ENCODE measurements at regions not wholly inside any gene's neighbourhood (a gene's known extent, or its start where the extent isn't known, plus 50 kb on each side); places are given as distances from the start of the nearest gene placed in this dataset.

DNA sequence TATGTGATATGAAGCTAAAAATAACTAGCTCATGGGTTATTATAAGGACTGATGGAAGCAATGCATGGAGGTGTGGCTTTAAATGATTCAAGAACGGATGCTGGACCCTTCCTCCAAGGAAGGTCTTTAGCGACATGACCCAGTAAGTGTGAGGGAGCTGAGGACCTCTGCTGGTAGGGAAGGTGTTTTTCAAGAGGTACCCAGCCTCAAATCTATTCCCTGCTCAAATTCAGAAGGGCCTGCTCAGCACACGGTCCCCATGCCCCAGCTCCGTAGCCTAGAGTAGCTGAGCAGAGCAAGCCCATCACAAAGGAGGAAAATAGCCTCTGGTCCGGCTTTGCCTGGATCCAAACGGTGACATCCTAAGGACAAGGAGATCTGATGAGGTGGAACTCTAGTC lies 266.2 kb upstream of the IGF1R start:
- in situ Hi-C loops (cut with MboI; ENCODE audit: low sequenced_read_pairs) = no loop called here

GRCh38 chr15:98383571-98383970 lies 264.8 kb upstream of the IGF1R start:
- in situ Hi-C loops (cut with MboI; ENCODE audit: low sequenced_read_pairs) = no loop called here

- in situ Hi-C loops (cut with MboI; ENCODE audit: low sequenced_read_pairs) = no loop called here
These were observed 263.9 kb upstream of the IGF1R start for GRCh38 chr15:98384328-98385029.

- in situ Hi-C loops (cut with MboI; ENCODE audit: low sequenced_read_pairs) = no loop called here
These were observed 262.5 kb upstream of the IGF1R start for GRCh38 chr15:98385752-98386381.

DNA sequence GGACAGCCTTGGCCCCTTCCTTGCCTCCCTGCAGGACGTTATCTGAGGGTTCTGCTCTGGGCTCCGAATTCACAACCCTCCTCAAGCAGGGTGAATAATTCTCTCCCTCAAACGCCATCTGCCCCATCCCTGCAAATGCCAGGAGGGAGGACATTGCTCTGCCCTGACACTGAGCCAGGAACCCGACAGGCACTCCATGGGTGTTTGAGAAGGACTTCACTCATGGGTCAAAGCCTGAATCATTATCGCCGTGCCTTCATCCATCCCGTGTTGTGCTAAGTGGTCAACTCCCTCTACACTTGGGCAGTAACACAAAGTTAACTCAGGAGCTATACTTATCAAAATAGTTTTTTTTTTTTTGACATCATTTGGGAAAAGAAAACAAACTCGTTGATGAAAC lies 261.8 kb upstream of the IGF1R start:
- in situ Hi-C loops (cut with MboI; ENCODE audit: low sequenced_read_pairs) = no loop called here

GRCh38 chr15:98387866-98388265 lies 260.5 kb upstream of the IGF1R start:
- in situ Hi-C loops (cut with MboI; ENCODE audit: low sequenced_read_pairs) = no loop called here

GRCh38 chr15:98390946-98391530 lies 257.3 kb upstream of the IGF1R start:
- in situ Hi-C loops (cut with MboI; ENCODE audit: low sequenced_read_pairs) = no loop called here

GRCh38 chr15:98391568-98391967 lies 256.8 kb upstream of the IGF1R start:
- in situ Hi-C loops (cut with MboI; ENCODE audit: low sequenced_read_pairs) = no loop called here

DNA sequence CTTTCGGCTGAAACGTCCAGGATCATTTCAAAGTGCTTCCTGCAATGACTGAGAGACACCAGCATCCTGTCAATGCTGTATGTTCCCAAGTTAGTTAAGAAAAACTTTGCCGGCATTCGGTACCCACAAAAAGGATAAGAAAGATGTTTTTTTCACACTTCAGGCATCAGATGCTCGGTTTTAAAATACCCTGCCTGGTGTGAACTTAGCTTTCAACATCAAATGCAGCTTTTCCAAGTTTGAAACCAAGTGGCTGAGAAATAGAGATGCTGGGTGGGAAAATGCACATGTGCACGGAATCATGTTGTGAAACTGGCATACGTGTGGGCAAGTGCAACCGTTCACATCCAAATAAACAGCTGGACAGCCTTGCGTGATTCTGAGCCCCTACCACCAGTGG lies 254.9 kb upstream of the IGF1R start:
- in situ Hi-C loops (cut with MboI; ENCODE audit: low sequenced_read_pairs) = no loop called here

GRCh38 chr15:98394546-98394945 lies 253.8 kb upstream of the IGF1R start:
- in situ Hi-C loops (cut with MboI; ENCODE audit: low sequenced_read_pairs) = no loop called here

DNA sequence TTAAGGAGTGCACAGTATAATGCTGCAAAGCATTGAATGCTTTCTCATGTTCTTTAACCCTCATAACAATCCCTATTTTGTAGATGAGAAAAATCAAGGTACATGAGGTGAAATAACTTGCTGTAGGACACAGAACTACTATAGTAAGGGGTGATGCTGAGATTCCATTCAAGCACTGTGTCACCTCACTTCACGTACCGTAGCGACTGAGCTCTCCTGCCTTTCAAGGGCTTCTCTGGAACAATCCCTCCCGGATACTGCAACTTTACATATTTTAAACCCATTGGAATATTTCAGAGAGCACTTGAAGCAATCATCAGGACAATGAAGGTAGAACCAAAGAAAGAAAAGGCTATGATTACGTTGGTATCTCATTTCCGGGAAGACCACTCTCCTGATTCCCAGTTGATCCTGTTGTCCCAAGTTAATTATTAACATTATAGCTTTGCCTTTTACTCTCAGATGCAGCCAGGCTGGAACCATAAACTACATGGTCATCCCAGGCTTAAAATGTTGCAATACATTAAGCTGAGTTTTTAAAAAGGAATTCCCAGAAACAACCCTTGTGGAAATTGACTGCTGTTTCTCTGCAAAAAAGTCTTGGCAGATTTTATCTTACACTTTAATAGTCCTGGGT lies 252.2 kb upstream of the IGF1R start:
- in situ Hi-C loops (cut with MboI; ENCODE audit: low sequenced_read_pairs) = no loop called here

GRCh38 chr15:98397419-98397818 lies 250.9 kb upstream of the IGF1R start:
- in situ Hi-C loops (cut with MboI; ENCODE audit: low sequenced_read_pairs) = no loop called here

DNA sequence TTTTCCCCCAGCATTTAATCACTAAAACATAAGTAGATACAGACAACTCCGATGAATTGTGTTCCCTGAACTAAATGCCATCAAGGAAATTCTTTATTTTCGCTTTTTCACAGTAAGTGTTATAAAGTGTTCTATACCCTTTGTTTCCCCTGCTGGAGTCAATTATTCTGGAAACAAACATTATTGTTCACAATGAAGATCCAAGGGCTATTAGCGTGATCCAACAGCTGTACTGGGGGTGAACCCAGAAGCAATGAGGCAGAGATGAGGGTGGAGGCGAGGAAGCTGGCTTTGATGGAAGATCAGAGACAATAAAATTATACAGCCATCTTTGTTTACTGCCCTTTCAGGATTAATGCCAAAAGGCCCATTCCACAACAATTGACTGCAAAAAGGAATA lies 250.3 kb upstream of the IGF1R start:
- in situ Hi-C loops (cut with MboI; ENCODE audit: low sequenced_read_pairs) = no loop called here

- in situ Hi-C loops (cut with MboI; ENCODE audit: low sequenced_read_pairs) = no loop called here
These were observed 249.5 kb upstream of the IGF1R start for GRCh38 chr15:98398886-98399285.

GRCh38 chr15:98400120-98400519 lies 248.2 kb upstream of the IGF1R start:
- in situ Hi-C loops (cut with MboI; ENCODE audit: low sequenced_read_pairs) = no loop called here

- in situ Hi-C loops (cut with MboI; ENCODE audit: low sequenced_read_pairs) = no loop called here
These were observed 247.3 kb upstream of the IGF1R start for GRCh38 chr15:98401029-98401428.

DNA sequence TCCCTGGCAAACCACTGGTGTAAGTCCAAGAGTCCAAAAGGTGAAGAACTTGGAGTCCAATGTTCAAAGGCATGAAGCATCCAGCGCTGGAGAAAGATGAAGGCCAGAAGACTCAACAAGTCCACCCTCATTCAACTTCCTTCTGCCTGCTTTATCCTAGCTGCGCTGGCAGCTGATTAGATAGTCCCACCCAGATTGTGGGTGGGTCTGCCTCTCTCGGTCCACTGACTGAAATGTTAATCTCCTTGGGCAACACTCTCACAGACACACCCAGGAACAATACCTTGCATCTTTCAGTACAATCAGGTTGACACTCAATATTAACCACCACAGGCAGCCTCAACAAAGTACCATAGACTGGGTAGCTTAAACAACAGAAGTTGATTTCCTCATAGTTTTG lies 245.9 kb upstream of the IGF1R start:
- in situ Hi-C loops (cut with MboI; ENCODE audit: low sequenced_read_pairs) = no loop called here

GRCh38 chr15:98403169-98403568 lies 245.2 kb upstream of the IGF1R start:
- in situ Hi-C loops (cut with MboI; ENCODE audit: low sequenced_read_pairs) = no loop called here

GRCh38 chr15:98403569-98403968 lies 244.8 kb upstream of the IGF1R start:
- in situ Hi-C loops (cut with MboI; ENCODE audit: low sequenced_read_pairs) = no loop called here

DNA sequence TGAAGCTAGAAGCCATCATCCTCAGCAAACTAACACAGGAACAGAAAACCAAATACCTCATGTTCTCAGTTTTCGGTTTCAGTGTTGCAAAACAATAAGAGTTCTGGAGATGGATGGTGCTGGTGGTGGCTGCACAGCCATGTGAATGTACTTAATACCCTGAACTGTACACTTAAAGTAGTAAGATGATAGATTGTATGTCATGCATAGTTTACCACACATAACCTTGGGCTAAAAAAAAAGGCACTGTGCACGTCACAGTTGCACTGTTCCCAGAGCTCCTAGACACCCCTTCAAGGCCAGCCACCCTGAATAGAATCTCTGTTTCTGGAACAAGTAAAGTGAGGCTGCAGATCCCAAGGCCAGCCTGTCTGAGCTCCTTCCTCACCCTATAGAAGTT lies 243.3 kb upstream of the IGF1R start:
- in situ Hi-C loops (cut with MboI; ENCODE audit: low sequenced_read_pairs) = no loop called here

DNA sequence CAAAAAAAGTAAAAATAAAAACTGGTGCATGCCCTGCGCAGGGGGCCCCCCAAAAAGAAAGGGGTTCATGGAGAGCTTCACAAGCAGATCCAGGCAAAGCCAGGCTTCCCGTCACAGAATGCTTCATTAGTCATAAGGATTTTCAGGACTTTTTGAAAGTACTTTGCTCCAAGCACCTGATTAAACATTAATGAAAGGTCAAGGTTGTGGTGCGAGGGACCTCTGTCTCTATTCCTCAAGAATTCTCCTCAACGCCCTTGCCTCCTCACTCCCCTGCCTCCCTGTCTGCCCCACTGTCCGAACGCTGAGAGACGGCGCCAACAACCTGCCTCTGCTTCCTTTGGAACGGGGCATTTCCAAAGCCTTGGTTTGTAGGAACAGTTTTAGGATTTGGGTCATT lies 240.1 kb upstream of the IGF1R start:
- in situ Hi-C loops (cut with MboI; ENCODE audit: low sequenced_read_pairs) = no loop called here

GRCh38 chr15:98410328-98410727 lies 238.0 kb upstream of the IGF1R start:
- in situ Hi-C loops (cut with MboI; ENCODE audit: low sequenced_read_pairs) = no loop called here

Measured in HL-60/S4 treated with retinoic acid at 250 ng/mL for 4 days and 3 days (cell line).